ENCODE measurements at regions not wholly inside any gene's neighbourhood (a gene's known extent, or its start where the extent isn't known, plus 50 kb on each side); places are given as distances from the start of the nearest gene placed in this dataset.

- TF ChIP-seq POLR2A (IDR thresholded peaks at IDR 0.05; ENCODE audit: low read length) (no peak), GATA1 (IDR thresholded peaks at IDR 0.05; ENCODE audit: low read depth, low read length) (no peak)
- no peak for DNase-seq
These were observed 1075.0 kb upstream of the TENM3 start for GRCh38 chr4:181168011-181168805.

- DNase-seq: no peak
- no peak for TF ChIP-seq GATA1 (IDR thresholded peaks at IDR 0.05; ENCODE audit: low read depth, low read length)
These were observed 1070.2 kb upstream of the TENM3 start for GRCh38 chr4:181173046-181173445.

- DNase-seq: no peak
- TF ChIP-seq GATA1 (IDR thresholded peaks at IDR 0.05; ENCODE audit: low read depth, low read length): no peak
- TF ChIP-seq POLR2A (IDR thresholded peaks at IDR 0.05; ENCODE audit: low read length): no peak
These were observed 1066.9 kb upstream of the TENM3 start for GRCh38 chr4:181176306-181176705.

- DNase-seq: no peak
- TF ChIP-seq GATA1 (IDR thresholded peaks at IDR 0.05; ENCODE audit: low read depth, low read length): no peak
- TF ChIP-seq POLR2A (IDR thresholded peaks at IDR 0.05; ENCODE audit: low read length): no peak
These were observed 1061.9 kb upstream of the TENM3 start for GRCh38 chr4:181181331-181181730.

- no peak for DNase-seq
- TF ChIP-seq POLR2A (IDR thresholded peaks at IDR 0.05; ENCODE audit: low read length) (no peak), GATA1 (IDR thresholded peaks at IDR 0.05; ENCODE audit: low read depth, low read length) (no peak)
These were observed 1053.5 kb upstream of the TENM3 start for GRCh38 chr4:181189751-181190150.

GRCh38 chr4:181193131-181193930, 1049.9 kb upstream of the TENM3 start:
- DNase-seq: no peak
- TF ChIP-seq GATA1 (IDR thresholded peaks at IDR 0.05; ENCODE audit: low read depth, low read length): no peak

- no peak for TF ChIP-seq POLR2A (IDR thresholded peaks at IDR 0.05; ENCODE audit: low read length)
- no peak for TF ChIP-seq GATA1 (IDR thresholded peaks at IDR 0.05; ENCODE audit: low read depth, low read length)
- no peak for DNase-seq
These were observed 1049.1 kb upstream of the TENM3 start for GRCh38 chr4:181194096-181194495.

GRCh38 chr4:181200076-181200475, 1043.1 kb upstream of the TENM3 start:
- no peak for DNase-seq

GRCh38 chr4:181202240-181202639, 1041.0 kb upstream of the TENM3 start:
- no peak for DNase-seq
- TF ChIP-seq POLR2A (IDR thresholded peaks at IDR 0.05; ENCODE audit: low read length) (no peak), GATA1 (IDR thresholded peaks at IDR 0.05; ENCODE audit: low read depth, low read length) (no peak)

More at GRCh38 chr4:181200076-181200475, 1043.1 kb upstream of the TENM3 start:
- TF ChIP-seq GATA1 (IDR thresholded peaks at IDR 0.05; ENCODE audit: low read depth, low read length) (no peak), POLR2A (IDR thresholded peaks at IDR 0.05; ENCODE audit: low read length) (no peak)

- no peak for DNase-seq
- TF ChIP-seq POLR2A (IDR thresholded peaks at IDR 0.05; ENCODE audit: low read length) (no peak), GATA1 (IDR thresholded peaks at IDR 0.05; ENCODE audit: low read depth, low read length) (no peak)
These were observed 1039.1 kb upstream of the TENM3 start for GRCh38 chr4:181204109-181204508.

- TF ChIP-seq GATA1 (IDR thresholded peaks at IDR 0.05; ENCODE audit: low read depth, low read length): no peak
- TF ChIP-seq POLR2A (IDR thresholded peaks at IDR 0.05; ENCODE audit: low read length): no peak
These were observed 1029.7 kb upstream of the TENM3 start for GRCh38 chr4:181213551-181213950.

GRCh38 chr4:181216501-181216900, 1026.7 kb upstream of the TENM3 start:
- TF ChIP-seq POLR2A (IDR thresholded peaks at IDR 0.05; ENCODE audit: low read length): no peak
- no peak for TF ChIP-seq GATA1 (IDR thresholded peaks at IDR 0.05; ENCODE audit: low read depth, low read length)
- no peak for DNase-seq

More at GRCh38 chr4:181213551-181213950, 1029.7 kb upstream of the TENM3 start:
- no peak for DNase-seq

- no peak for TF ChIP-seq GATA1 (IDR thresholded peaks at IDR 0.05; ENCODE audit: low read depth, low read length)
- TF ChIP-seq POLR2A (IDR thresholded peaks at IDR 0.05; ENCODE audit: low read length): no peak
- no peak for DNase-seq
These were observed 1023.3 kb upstream of the TENM3 start for GRCh38 chr4:181219783-181220416.

- no peak for DNase-seq
- no peak for TF ChIP-seq POLR2A (IDR thresholded peaks at IDR 0.05; ENCODE audit: low read length)
- TF ChIP-seq GATA1 (IDR thresholded peaks at IDR 0.05; ENCODE audit: low read depth, low read length): no peak
These were observed 1018.4 kb upstream of the TENM3 start for GRCh38 chr4:181224852-181225251.

Data from erythroblast (primary cell).